ENCODE measurements at regions not wholly inside any gene's neighbourhood (a gene's known extent, or its start where the extent isn't known, plus 50 kb on each side); places are given as distances from the start of the nearest gene placed in this dataset.

- DNase-seq = no peak
- Histone ChIP-seq H3K79me2 (ENCODE audit: insufficient read depth) (no peaks in the 10 kb centered on the region), H4K20me1 (ENCODE audit: insufficient read depth) (no peaks in the 10 kb centered on the region), H3K27me3 (ENCODE audit: insufficient read depth) (peaks cover 10% of the 10 kb centered on the region), H3K4me1 (ENCODE audit: control insufficient read depth in 1 of 2, insufficient read depth in 2 of 2, low read depth in 1 of 2, low read length in 1 of 2) (no peaks in the 10 kb centered on the region), H3K27ac (ENCODE audit: low read depth in 2 of 2, low read length in 1 of 2) (no peak overlapping the region), H2AFZ (ENCODE audit: low read depth) (no peak overlapping the region), H3K9me3 (no peaks in the 10 kb centered on the region), H3K4me2 (no peak overlapping the region), H3K36me3 (replicated peaks in 1 of 2; ENCODE audit: control insufficient read depth in 1 of 2, insufficient read depth in 2 of 2, low read length in 1 of 2) (no peaks in the 10 kb centered on the region), H3K4me3 (ENCODE audit: low read depth in 2 of 2, low read length in 1 of 2) (no peak overlapping the region), H3F3A (replicated peaks; ENCODE audit: insufficient read depth) (no peaks in the 10 kb centered on the region), H3K9me2 (no peaks in the 10 kb centered on the region), H3K9ac (no peak overlapping the region)
- no peak for TF ChIP-seq USF2 (IDR thresholded peaks at IDR 0.05; ENCODE audit: borderline replicate concordance, low read depth, low read length)
- TF ChIP-seq JUND (IDR thresholded peaks at IDR 0.05) = no peak
- TF ChIP-seq SIN3A (IDR thresholded peaks at IDR 0.05; ENCODE audit: borderline replicate concordance, low read depth, low read length) = no peak
- no peak for TF ChIP-seq MEF2A (IDR thresholded peaks at IDR 0.05; ENCODE audit: borderline replicate concordance, low read depth)
- TF ChIP-seq EP300 (IDR thresholded peaks at IDR 0.05; ENCODE audit: borderline replicate concordance in 1 of 2, low read depth in 1 of 2, low read length in 1 of 2) = no peak
- TF ChIP-seq RCOR1 (IDR thresholded peaks at IDR 0.05; ENCODE audit: low read length) = no peak
- no peak for TF ChIP-seq SMC3 (IDR thresholded peaks at IDR 0.05; ENCODE audit: low read depth, low read length)
- TF ChIP-seq TEAD4 (IDR thresholded peaks at IDR 0.05; ENCODE audit: borderline replicate concordance, insufficient read depth) = no peak
- no peak for TF ChIP-seq ZBTB33 (IDR thresholded peaks at IDR 0.05; ENCODE audit: borderline replicate concordance, low read depth)
- no peak for TF ChIP-seq TAF1 (IDR thresholded peaks at IDR 0.05; ENCODE audit: borderline replicate concordance, low read depth, low read length)
- TF ChIP-seq TCF12 (IDR thresholded peaks at IDR 0.05) = no peak
- TF ChIP-seq RXRA (IDR thresholded peaks at IDR 0.05; ENCODE audit: borderline replicate concordance, low read depth) = no peak
- no peak for TF ChIP-seq ELF1 (IDR thresholded peaks at IDR 0.05)
- TF ChIP-seq GATA2 (CRISPR knock-in tag; IDR thresholded peaks at IDR 0.05) = no peak
- TF ChIP-seq REST (IDR thresholded peaks at IDR 0.05; ENCODE audit: low read depth, low read length) = no peak
- no peak for TF ChIP-seq MXI1 (IDR thresholded peaks at IDR 0.05; ENCODE audit: low read depth, low read length)
- ChIA-PET CTCF (no interaction called here), POLR2A (no interaction called here)
- 5% methylated on average over 6 of the region's 6 CpGs for WGBS (ENCODE audit: low lambda C conversion rate)
Measured at GRCh38 chrX:12034741-12035140, 103.5 kb upstream of the FRMPD4 start.
